ENCODE measurements at regions not wholly inside any gene's neighbourhood (a gene's known extent, or its start where the extent isn't known, plus 50 kb on each side); places are given as distances from the start of the nearest gene placed in this dataset.
"Not testable (repeated sequence)": the region's sequence is repeated elsewhere in the genome, so short reads cannot be mapped to it uniquely, and the experiment has no call there.

- 72% methylated on average over 4 of the region's 4 CpGs; no CpG with 5 or more reads in 1 of the 2 donors for WGBS, 2 donors
Measured at GRCh38 chr10:81655986-81656385, 219.0 kb upstream of the NRG3 start.

DNA sequence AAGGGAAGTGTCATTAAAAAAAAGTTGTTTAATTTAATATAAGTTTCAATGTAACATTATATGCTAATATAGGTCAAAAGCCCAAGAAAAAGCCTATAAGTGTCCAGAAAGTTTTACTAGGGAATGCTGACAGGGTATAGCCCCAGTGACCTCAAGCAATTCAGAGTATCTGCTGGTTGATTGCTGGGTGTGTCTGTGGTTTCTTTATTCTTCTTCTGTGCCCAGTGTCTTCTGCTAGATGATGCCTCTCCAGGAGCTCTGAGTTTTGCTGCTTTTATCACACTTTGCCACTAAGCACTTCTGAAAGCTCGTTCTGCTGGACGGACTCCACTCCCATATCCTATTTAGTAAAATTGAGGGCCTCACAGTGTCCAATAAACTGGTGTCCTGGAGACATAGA is 212.2 kb upstream of the NRG3 start:
- DNase-seq, result no peak
- H3K9me3 ChIP-seq, result no peaks in the 10 kb centered on the region

More at GRCh38 chr10:81655986-81656385, 219.0 kb upstream of the NRG3 start:
- Histone ChIP-seq H3K36me3 (no peaks in the 10 kb centered on the region), H3K4me1 (no peaks in the 10 kb centered on the region), H3K27ac (no peak overlapping the region), H3K4me3 (no peak overlapping the region), H3K9me3 (peaks cover 0 to 13% (median 3%) of the 10 kb centered on the region in 4 donors), H3K27me3 (no peaks in the 10 kb centered on the region)
- DNase-seq (no peak), ATAC-seq (ENCODE audit: low FRiP score in 2 of 2) (peak; percentile 24 to 59)
- TF ChIP-seq, protein P1, sequence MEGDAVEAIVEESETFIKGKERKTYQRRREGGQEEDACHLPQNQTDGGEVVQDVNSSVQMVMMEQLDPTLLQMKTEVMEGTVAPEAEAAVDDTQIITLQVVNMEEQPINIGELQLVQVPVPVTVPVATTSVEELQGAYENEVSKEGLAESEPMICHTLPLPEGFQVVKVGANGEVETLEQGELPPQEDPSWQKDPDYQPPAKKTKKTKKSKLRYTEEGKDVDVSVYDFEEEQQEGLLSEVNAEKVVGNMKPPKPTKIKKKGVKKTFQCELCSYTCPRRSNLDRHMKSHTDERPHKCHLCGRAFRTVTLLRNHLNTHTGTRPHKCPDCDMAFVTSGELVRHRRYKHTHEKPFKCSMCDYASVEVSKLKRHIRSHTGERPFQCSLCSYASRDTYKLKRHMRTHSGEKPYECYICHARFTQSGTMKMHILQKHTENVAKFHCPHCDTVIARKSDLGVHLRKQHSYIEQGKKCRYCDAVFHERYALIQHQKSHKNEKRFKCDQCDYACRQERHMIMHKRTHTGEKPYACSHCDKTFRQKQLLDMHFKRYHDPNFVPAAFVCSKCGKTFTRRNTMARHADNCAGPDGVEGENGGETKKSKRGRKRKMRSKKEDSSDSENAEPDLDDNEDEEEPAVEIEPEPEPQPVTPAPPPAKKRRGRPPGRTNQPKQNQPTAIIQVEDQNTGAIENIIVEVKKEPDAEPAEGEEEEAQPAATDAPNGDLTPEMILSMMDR (IDR thresholded peaks at IDR 0.05), result no peak
- TF ChIP-seq EP300 (IDR thresholded peaks at IDR 0.05) (no peak), POLR2AphosphoS5 (IDR thresholded peaks at IDR 0.05) (no peak), POLR2A (IDR thresholded peaks at IDR 0.05) (no peak)

DNA sequence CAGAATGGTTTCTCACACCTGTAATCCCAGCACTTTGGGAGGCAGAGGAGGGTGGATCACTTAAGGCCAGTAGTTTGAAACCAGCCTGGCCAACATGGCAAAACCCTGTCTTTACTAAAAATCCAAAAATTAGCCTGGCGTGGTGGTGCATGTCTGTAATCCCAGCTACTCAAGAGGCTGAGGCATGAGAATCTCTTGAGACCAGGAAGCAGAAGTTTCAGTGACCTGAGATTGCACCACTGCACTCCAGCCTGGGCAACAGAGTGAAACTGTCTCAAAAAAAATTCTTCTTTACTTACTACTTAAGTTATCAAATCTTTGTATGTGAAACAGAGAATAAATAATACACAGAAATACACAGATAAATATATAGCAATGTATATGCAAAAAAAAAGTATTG is 210.2 kb upstream of the NRG3 start:
- not testable (repeated sequence) for H3K36me3 ChIP-seq; DNase-seq; ATAC-seq (ENCODE audit: low FRiP score in 2 of 2); H3K9me3 ChIP-seq; H3K4me1 ChIP-seq; H3K27me3 ChIP-seq; H3K4me3 ChIP-seq; H3K27ac ChIP-seq
- WGBS, 2 donors, result 62 to 65% methylated on average over 1 of the region's 1 CpG

More for the DNA sequence above, 212.2 kb upstream of the NRG3 start:
- H3K4me3 ChIP-seq, result no peak overlapping the region
- WGBS, 2 donors, result 67 to 89% methylated on average over 2 of the region's 2 CpGs
- no peak overlapping the region for H3K27ac ChIP-seq
- no peaks in the 10 kb centered on the region for H3K36me3 ChIP-seq
- H3K27me3 ChIP-seq, result no peaks in the 10 kb centered on the region
- no peak for TF ChIP-seq POLR2A (IDR thresholded peaks at IDR 0.05)
- TF ChIP-seq, protein P1 (IDR thresholded peaks at IDR 0.05), result no peak
- TF ChIP-seq POLR2AphosphoS5 (IDR thresholded peaks at IDR 0.05), result no peak
- TF ChIP-seq EP300 (IDR thresholded peaks at IDR 0.05), result no peak
- ATAC-seq (ENCODE audit: low FRiP score in 2 of 2), result no peak
- no peaks in the 10 kb centered on the region for H3K4me1 ChIP-seq

GRCh38 chr10:81674941-81675340 is 200.1 kb upstream of the NRG3 start:
- H3K4me1 ChIP-seq, result no peaks in the 10 kb centered on the region
- ATAC-seq (ENCODE audit: low FRiP score in 2 of 2), result no peak
- no peak for DNase-seq
- no peak overlapping the region for H3K27ac ChIP-seq
- no peaks in the 10 kb centered on the region for H3K36me3 ChIP-seq
- peaks cover 0 to 3% (median 1%) of the 10 kb centered on the region in 4 donors for H3K9me3 ChIP-seq
- TF ChIP-seq POLR2AphosphoS5 (IDR thresholded peaks at IDR 0.05) (no peak), POLR2A (IDR thresholded peaks at IDR 0.05) (no peak), EP300 (IDR thresholded peaks at IDR 0.05) (no peak)
- TF ChIP-seq, protein P1 (IDR thresholded peaks at IDR 0.05), result no peak
- no peak overlapping the region for H3K4me3 ChIP-seq
- 81% methylated on average over 4 of the region's 4 CpGs for WGBS, 2 donors
- no peaks in the 10 kb centered on the region for H3K27me3 ChIP-seq

GRCh38 chr10:81679291-81679690 is 195.7 kb upstream of the NRG3 start:
- ATAC-seq (ENCODE audit: low FRiP score in 2 of 2), result no peak
- no peaks in the 10 kb centered on the region for H3K9me3 ChIP-seq
- 35 to 48% methylated on average over 1 of the region's 1 CpG for WGBS, 2 donors
- TF ChIP-seq POLR2AphosphoS5 (IDR thresholded peaks at IDR 0.05) (no peak), EP300 (IDR thresholded peaks at IDR 0.05) (no peak), POLR2A (IDR thresholded peaks at IDR 0.05) (no peak)
- TF ChIP-seq, protein P1 (IDR thresholded peaks at IDR 0.05), result no peak
- no peak overlapping the region for H3K27ac ChIP-seq
- DNase-seq, result no peak
- H3K4me3 ChIP-seq, result no peak overlapping the region
- H3K36me3 ChIP-seq, result no peaks in the 10 kb centered on the region
- H3K4me1 ChIP-seq, result no peaks in the 10 kb centered on the region
- H3K27me3 ChIP-seq, result no peaks in the 10 kb centered on the region
